Nephron progenitor cell (in vitro differentiated cells): ENCODE measurements at regions not wholly inside any gene's neighbourhood (a gene's known extent, or its start where the extent isn't known, plus 50 kb on each side); places are given as distances from the start of the nearest gene placed in this dataset.

Experiments
- DNase-seq: peaks from one replicate; pipeline ENCODE4 v3.0.0; 2021
- H3K27ac Mint-ChIP-seq: 2 replicates; pipeline ENCODE4 v1.8.0; 2021; ENCODE audit warnings: mild to moderate bottlenecking, moderate library complexity, mixed read lengths
- H3K27me3 Mint-ChIP-seq: 2 replicates; pipeline ENCODE4 v1.8.0; 2021; ENCODE audit warnings: mild to moderate bottlenecking, low read depth, mixed read lengths; ENCODE audit not compliant: poor library complexity
- H3K36me3 Mint-ChIP-seq: 2 replicates; pipeline ENCODE4 v1.8.0; 2021; ENCODE audit warnings: low read depth, mixed read lengths
- H3K4me1 Mint-ChIP-seq: 2 replicates; pipeline ENCODE4 v1.8.0; 2021; ENCODE audit warnings: mixed read lengths
- H3K4me3 Mint-ChIP-seq: 2 replicates; pipeline ENCODE4 v1.8.0; 2021; ENCODE audit warnings: mild to moderate bottlenecking, moderate library complexity, mixed read lengths
- H3K9me3 Mint-ChIP-seq: 2 replicates; pipeline ENCODE4 v1.8.0; 2021; ENCODE audit warnings: mild to moderate bottlenecking, moderate library complexity, mixed read lengths
- CTCF ChIP-seq: fragments of 200-600 bp; sonication (generic); IDR thresholded peaks from 2 replicates; pipeline ENCODE4 v1.5.0; 2021; ENCODE audit warnings: antibody characterized with exemption

GRCh38 chr11:128297091-128297651 lies 290.2 kb downstream of the ETS1 start:
- no peak for DNase-seq
- TF ChIP-seq CTCF: no peak
- Mint-ChIP-seq H3K4me1 (peaks cover 97% of the 10 kb centered on the region), H3K27ac (peak overlapping the region; percentile 89), H3K4me3 (no peak overlapping the region), H3K27me3 (no peaks in the 10 kb centered on the region), H3K36me3 (peaks cover 6% of the 10 kb centered on the region), H3K9me3 (peaks cover 15% of the 10 kb centered on the region)

GRCh38 chr11:128294671-128295050 lies 292.7 kb downstream of the ETS1 start:
- peaks cover 15% of the 10 kb centered on the region for H3K9me3 Mint-ChIP-seq
- TF ChIP-seq CTCF: no peak
- peak overlapping the region; percentile 99 for H3K27ac Mint-ChIP-seq
- H3K36me3 Mint-ChIP-seq: peaks cover 6% of the 10 kb centered on the region
- peaks cover 96% of the 10 kb centered on the region for H3K4me1 Mint-ChIP-seq
- peak overlapping the region; percentile 56 for H3K4me3 Mint-ChIP-seq
- peak; percentile 7 for DNase-seq
- H3K27me3 Mint-ChIP-seq: peaks cover 3% of the 10 kb centered on the region

- peaks cover 91% of the 10 kb centered on the region for H3K4me1 Mint-ChIP-seq
- H3K9me3 Mint-ChIP-seq: peaks cover 15% of the 10 kb centered on the region
- H3K27ac Mint-ChIP-seq: peak overlapping the region; percentile 99
- H3K36me3 Mint-ChIP-seq: peaks cover 6% of the 10 kb centered on the region
- no peak for TF ChIP-seq CTCF
- DNase-seq: peak; percentile 83
- H3K27me3 Mint-ChIP-seq: peaks cover 3% of the 10 kb centered on the region
- peak overlapping the region; percentile 56 for H3K4me3 Mint-ChIP-seq
These were observed 293.2 kb downstream of the ETS1 start for GRCh38 chr11:128294001-128294670.

GRCh38 chr11:128291835-128292234 lies 295.5 kb downstream of the ETS1 start:
- no peak for DNase-seq
- H3K4me1 Mint-ChIP-seq: peaks cover 77% of the 10 kb centered on the region
- no peak overlapping the region for H3K27ac Mint-ChIP-seq
- peaks cover 13% of the 10 kb centered on the region for H3K9me3 Mint-ChIP-seq
- H3K27me3 Mint-ChIP-seq: peaks cover 7% of the 10 kb centered on the region
- H3K36me3 Mint-ChIP-seq: peaks cover 6% of the 10 kb centered on the region
- no peak for TF ChIP-seq CTCF
- no peak overlapping the region for H3K4me3 Mint-ChIP-seq

- no peak for DNase-seq
- TF ChIP-seq CTCF: no peak
- no peak overlapping the region for H3K27ac Mint-ChIP-seq
- no peak overlapping the region for H3K4me3 Mint-ChIP-seq
- peaks cover 14% of the 10 kb centered on the region for H3K27me3 Mint-ChIP-seq
- H3K4me1 Mint-ChIP-seq: peaks cover 71% of the 10 kb centered on the region
- peaks cover 11% of the 10 kb centered on the region for H3K9me3 Mint-ChIP-seq
- peaks cover 6% of the 10 kb centered on the region for H3K36me3 Mint-ChIP-seq
These were observed 296.4 kb downstream of the ETS1 start for GRCh38 chr11:128291007-128291406.
